OCI-M2 (cell line): ENCODE measurements at regions not wholly inside any gene's neighbourhood (a gene's known extent, or its start where the extent isn't known, plus 50 kb on each side); places are given as distances from the start of the nearest gene placed in this dataset.

Source experiments
- DNase-seq: peaks from one replicate; lab custom pipeline; 2025; ENCODE audit not compliant: unreplicated experiment; lab: John Stamatoyannopoulos, UW

DNA sequence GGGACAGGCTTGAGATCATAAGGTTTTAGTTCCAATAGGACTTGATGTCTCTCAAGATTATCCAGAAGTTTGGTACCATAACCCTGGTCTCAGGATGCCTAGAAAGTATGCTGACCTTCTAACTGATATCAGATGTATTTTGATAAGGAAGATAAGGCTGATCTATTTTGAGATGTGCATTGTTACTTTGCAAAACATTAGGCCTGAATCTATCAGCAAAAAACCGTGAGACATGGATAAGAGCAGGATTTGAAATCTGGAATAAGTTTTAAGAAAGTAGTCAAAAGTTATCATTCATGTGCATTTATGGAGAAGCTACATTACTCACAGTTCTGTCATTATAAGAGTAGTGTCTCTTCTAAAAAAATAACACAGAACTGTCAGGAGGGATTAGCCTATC is 467.1 kb upstream of the HS3ST1 start:
- no peak for DNase-seq

DNA sequence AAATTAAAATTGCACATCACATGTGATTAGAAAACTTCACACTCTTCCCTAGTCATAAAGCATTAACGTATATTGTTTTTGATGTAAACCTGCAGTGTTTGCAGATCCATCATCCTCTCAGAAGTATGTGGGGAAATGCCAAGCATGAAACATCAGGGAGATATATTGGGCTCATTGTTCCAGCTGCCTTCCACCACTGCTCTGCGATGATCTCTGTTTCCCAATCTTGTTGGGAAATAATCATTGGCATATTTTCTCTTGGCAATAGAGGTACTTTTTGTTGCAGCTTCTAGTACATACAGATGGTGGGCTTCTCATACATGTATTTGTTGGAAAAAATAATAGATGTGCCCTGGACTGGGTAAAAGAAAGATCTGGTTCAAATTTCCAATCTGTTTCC is 466.3 kb upstream of the HS3ST1 start:
- DNase-seq: no peak

- DNase-seq: no peak
Observed at GRCh38 chr4:11894221-11894620, 465.5 kb upstream of the HS3ST1 start.

DNA sequence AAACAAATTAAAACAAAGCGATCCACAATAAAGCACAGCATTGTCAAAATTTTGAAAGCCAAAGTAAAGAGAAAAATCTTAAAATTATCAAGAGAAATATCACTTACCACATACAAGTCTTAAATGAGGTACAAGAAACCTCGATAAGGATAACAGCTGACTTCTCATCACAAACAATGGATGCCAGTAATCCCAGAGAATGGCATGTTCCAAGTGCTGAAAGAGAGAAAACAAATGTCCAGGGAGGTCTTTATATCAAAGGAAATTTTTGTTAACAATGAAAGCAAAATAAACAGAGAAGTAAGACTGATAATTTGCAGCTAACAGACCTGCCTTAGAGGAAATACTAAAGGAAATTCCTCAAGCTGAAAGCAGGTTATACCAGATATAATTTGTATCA is 460.4 kb upstream of the HS3ST1 start:
- no peak for DNase-seq

DNA sequence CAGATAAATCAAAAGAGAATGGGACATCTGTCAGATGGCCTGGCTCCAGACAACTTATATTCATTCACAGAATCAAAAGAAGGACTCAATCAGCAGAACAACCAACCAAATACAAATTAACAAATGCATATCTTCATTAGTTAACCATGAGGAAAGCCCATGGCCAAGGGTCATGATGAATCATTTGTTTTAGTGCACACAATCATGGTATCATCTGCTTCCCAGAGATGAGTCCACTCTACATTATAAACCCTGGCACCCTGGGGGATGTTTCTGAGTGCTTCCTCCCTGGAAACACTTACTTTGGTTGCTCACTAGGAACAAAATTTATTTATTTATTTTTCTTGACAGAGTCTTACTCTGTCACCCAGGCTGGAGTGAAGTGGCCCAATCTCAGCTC is 453.3 kb upstream of the HS3ST1 start:
- DNase-seq: no peak

- no peak for DNase-seq
Observed at GRCh38 chr4:11881364-11881763, 452.7 kb upstream of the HS3ST1 start.

GRCh38 chr4:11878241-11878640 is 449.5 kb upstream of the HS3ST1 start:
- DNase-seq: no peak

GRCh38 chr4:11876104-11876503 is 447.4 kb upstream of the HS3ST1 start:
- DNase-seq: no peak

DNA sequence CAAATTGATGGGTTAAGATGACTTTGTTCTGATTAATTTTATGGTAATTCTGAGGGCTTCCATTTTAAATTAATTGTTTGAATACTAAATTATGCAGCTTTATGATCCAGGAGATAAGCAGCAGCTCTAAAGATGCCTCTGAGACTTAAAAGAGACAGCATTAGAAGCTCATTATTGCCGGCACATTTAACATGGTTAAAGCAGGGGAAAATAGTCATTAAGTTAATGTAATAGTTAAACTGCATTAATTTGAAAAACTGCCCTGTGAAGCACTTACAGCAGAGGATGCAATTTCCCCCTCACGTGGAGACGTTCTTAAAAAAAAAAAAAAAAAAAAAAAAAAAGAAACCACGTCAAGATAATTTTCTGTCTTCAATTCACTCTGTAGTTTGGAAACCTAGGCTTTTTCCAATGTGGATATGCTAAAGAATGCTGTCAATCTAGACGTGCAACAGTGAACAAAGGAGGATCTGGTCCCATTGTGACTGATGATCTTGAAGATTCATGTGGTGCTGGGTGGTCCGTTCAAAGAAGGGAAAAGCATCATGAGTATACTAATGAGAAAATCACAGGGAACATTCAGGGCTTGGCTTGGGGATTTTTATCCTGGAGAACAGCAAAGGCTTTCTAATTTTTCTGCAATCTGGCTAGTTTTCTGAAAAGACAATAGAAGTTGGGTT is 440.6 kb upstream of the HS3ST1 start:
- DNase-seq: no peak

GRCh38 chr4:11866391-11866790 is 437.7 kb upstream of the HS3ST1 start:
- no peak for DNase-seq

GRCh38 chr4:11860996-11861395 is 432.3 kb upstream of the HS3ST1 start:
- no peak for DNase-seq

- DNase-seq: no peak
Observed at GRCh38 chr4:11857881-11858280, 429.2 kb upstream of the HS3ST1 start.

GRCh38 chr4:11847167-11847566 is 418.5 kb upstream of the HS3ST1 start:
- DNase-seq: no peak

GRCh38 chr4:11843927-11844326 is 415.2 kb upstream of the HS3ST1 start:
- DNase-seq: no peak

- no peak for DNase-seq
Observed at GRCh38 chr4:11843340-11843739, 414.6 kb upstream of the HS3ST1 start.

DNA sequence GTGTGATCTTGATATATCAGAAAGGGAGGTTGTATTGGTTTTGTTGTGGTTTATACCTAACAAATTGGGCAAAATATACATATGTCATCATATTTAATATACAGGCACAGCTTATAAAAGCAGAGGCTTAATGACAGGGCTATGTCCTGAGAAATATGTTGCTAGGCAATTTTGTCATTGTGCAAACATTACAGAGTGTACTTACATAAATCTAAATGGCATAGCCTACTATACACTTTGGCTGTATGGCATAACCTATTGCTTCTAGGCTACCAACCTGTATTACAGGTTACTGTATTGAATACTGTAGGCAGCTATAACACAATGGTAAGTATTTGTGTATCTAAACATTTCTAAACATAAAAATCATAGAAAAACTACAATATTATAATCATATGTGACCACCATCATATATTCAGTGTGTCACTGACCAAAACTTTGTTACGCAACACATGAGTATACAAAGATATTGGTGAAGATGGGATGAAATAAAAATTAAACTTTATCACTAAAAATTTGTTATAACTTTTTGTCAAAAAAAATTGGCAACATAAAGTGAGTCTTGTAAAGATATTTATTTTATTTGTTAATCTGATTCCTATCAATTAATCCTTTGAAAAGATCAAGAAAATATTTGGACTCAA is 414.0 kb upstream of the HS3ST1 start:
- DNase-seq: no peak

- DNase-seq: no peak
Observed at GRCh38 chr4:11839889-11840288, 411.2 kb upstream of the HS3ST1 start.

- no peak for DNase-seq
Observed at GRCh38 chr4:11831739-11832138, 403.0 kb upstream of the HS3ST1 start.

DNA sequence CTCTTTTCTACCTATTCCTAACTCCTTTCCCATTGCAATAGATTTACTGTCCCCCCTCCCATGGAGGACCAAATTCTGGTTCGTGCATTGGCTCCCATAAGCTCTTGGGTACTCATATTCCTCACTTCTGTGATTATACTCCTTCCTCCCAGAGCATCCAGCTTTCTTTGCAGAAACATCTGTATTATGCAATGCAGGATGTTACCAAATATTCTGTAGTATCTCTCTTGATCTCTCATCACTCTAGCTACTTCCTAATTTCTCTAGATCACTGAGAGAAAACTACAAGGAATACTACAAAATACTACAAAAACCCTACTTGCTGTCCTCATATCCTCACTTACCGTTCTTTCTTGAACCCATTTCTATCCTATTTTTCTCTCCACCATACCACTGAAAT is 395.9 kb upstream of the HS3ST1 start:
- no peak for DNase-seq

DNA sequence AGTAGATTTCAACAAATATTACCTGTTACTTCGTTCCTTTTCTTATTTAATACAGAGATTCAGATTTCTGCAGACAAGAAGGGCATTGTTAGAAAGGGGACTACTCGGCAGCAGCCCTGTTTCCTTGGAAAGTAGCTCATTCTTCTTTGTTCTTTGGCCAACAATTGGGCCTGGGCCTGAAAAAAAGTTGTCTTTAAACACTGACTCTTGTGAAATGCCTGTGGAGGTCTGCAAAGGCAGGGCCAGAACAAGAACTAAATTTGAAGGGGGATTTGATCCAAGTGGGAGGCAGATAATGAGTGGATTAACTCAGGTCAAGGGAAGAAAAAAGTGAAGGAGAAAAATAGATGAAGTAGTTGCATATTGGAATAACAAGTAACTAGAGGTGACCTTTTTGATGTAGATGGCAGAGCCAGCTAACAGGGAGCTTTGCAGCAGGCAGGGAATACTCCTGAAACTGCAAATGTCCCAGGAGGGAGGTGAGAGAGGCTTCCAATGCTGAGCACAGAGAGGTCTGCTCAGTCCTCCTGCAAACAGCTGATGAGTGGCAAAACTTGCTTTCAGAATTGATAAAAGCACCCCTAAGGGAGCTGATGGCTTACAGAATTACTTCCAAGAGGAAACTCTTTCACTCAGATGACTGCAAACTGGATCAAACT is 393.2 kb upstream of the HS3ST1 start:
- no peak for DNase-seq

DNA sequence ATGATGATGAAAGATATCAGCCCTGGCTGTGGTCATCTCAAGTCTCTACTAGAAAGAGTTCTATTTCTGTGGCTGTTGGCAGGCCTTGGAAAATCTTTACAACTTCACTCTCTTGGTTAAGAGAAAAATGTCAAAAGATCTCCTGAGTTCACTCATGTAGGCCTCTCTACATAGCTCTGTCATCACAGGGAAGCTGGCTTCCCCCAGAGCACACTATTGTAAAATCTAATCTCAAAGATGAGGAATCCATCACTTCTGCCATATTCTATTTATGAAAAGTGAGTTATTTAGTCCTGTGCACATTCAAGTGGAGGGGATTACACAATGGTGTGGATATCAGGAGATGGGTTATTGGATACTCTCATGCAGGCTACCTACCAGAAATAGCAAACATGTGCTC is 388.4 kb upstream of the HS3ST1 start:
- DNase-seq: no peak

DNA sequence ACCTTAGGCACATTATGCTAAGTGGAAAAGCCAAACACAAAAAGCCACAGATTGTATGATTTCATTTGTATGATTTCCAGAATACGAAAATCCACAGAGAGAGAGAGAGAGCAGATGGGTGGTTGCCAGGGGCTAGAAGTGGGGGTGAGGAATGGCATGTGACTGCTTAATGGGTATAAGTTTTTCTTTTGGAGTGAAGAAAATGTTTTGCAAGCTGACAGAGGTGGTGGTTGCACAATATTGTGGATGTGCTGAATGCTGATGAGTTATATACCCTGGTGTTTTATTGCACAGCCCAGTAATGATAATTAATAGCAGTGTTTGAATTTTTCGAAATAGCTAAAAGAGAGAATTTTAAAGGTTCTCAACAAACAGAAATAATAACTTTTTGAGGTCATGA is 386.1 kb upstream of the HS3ST1 start:
- DNase-seq: no peak
